ENCODE measurements at regions not wholly inside any gene's neighbourhood (a gene's known extent, or its start where the extent isn't known, plus 50 kb on each side); places are given as distances from the start of the nearest gene placed in this dataset.

- no peak for DNase-seq (ENCODE audit: low read depth in 2 of 2, low spot score in 1 of 2)
These were observed 278.4 kb downstream of the RPLP1 start for GRCh38 chr15:69731081-69731330.

GRCh38 chr15:69731581-69731980 is 279.0 kb downstream of the RPLP1 start:
- DNase-seq (ENCODE audit: low read depth in 2 of 2, low spot score in 1 of 2) = no peak

GRCh38 chr15:69732133-69732532 is 279.5 kb downstream of the RPLP1 start:
- no peak for DNase-seq (ENCODE audit: low read depth in 2 of 2, low spot score in 1 of 2)

GRCh38 chr15:69734699-69735098 is 282.1 kb downstream of the RPLP1 start:
- no peak for DNase-seq (ENCODE audit: low read depth in 2 of 2, low spot score in 1 of 2)

GRCh38 chr15:69735121-69735520 is 282.5 kb downstream of the RPLP1 start:
- DNase-seq (ENCODE audit: low read depth in 2 of 2, low spot score in 1 of 2) = no peak

- DNase-seq (ENCODE audit: low read depth in 2 of 2, low spot score in 1 of 2) = no peak
These were observed 283.5 kb downstream of the RPLP1 start for GRCh38 chr15:69736161-69736560.

GRCh38 chr15:69737916-69738315 is 285.3 kb downstream of the RPLP1 start:
- no peak for DNase-seq (ENCODE audit: low read depth in 2 of 2, low spot score in 1 of 2)

GRCh38 chr15:69740684-69741083 is 288.1 kb downstream of the RPLP1 start:
- DNase-seq (ENCODE audit: low read depth in 2 of 2, low spot score in 1 of 2) = no peak

- DNase-seq (ENCODE audit: low read depth in 2 of 2, low spot score in 1 of 2) = no peak
These were observed 289.7 kb downstream of the RPLP1 start for GRCh38 chr15:69742361-69742760.

- no peak for DNase-seq (ENCODE audit: low read depth in 2 of 2, low spot score in 1 of 2)
These were observed 290.5 kb downstream of the RPLP1 start for GRCh38 chr15:69743091-69743490.

GRCh38 chr15:69744391-69745162 is 292.0 kb downstream of the RPLP1 start:
- DNase-seq (ENCODE audit: low read depth in 2 of 2, low spot score in 1 of 2) = no peak

- DNase-seq (ENCODE audit: low read depth in 2 of 2, low spot score in 1 of 2) = no peak
These were observed 294.6 kb downstream of the RPLP1 start for GRCh38 chr15:69747193-69747592.

- no peak for DNase-seq (ENCODE audit: low read depth in 2 of 2, low spot score in 1 of 2)
These were observed 295.5 kb downstream of the RPLP1 start for GRCh38 chr15:69748131-69748530.

- DNase-seq (ENCODE audit: low read depth in 2 of 2, low spot score in 1 of 2) = no peak
These were observed 296.1 kb downstream of the RPLP1 start for GRCh38 chr15:69748576-69749185.

- DNase-seq (ENCODE audit: low read depth in 2 of 2, low spot score in 1 of 2) = no peak
These were observed 296.7 kb downstream of the RPLP1 start for GRCh38 chr15:69749274-69749673.

GRCh38 chr15:69749797-69750196 is 297.2 kb downstream of the RPLP1 start:
- no peak for DNase-seq (ENCODE audit: low read depth in 2 of 2, low spot score in 1 of 2)

- DNase-seq (ENCODE audit: low read depth in 2 of 2, low spot score in 1 of 2) = no peak
These were observed 297.6 kb downstream of the RPLP1 start for GRCh38 chr15:69750253-69750652.

GRCh38 chr15:69751147-69751546 is 298.5 kb downstream of the RPLP1 start:
- DNase-seq (ENCODE audit: low read depth in 2 of 2, low spot score in 1 of 2) = no peak

GRCh38 chr15:69751566-69751965 is 298.9 kb downstream of the RPLP1 start:
- DNase-seq (ENCODE audit: low read depth in 2 of 2, low spot score in 1 of 2) = no peak

GRCh38 chr15:69753867-69754266 is 301.2 kb downstream of the RPLP1 start:
- DNase-seq (ENCODE audit: low read depth in 2 of 2, low spot score in 1 of 2) = no peak

- no peak for DNase-seq (ENCODE audit: low read depth in 2 of 2, low spot score in 1 of 2)
These were observed 301.7 kb downstream of the RPLP1 start for GRCh38 chr15:69754313-69754712.

GRCh38 chr15:69755551-69756310 is 303.1 kb downstream of the RPLP1 start:
- peak; percentile 24 to 33 for DNase-seq (ENCODE audit: low read depth in 2 of 2, low spot score in 1 of 2)
